HG03135 (cell line): ENCODE measurements at regions not wholly inside any gene's neighbourhood (a gene's known extent, or its start where the extent isn't known, plus 50 kb on each side); places are given as distances from the start of the nearest gene placed in this dataset.

Source experiments
- ATAC-seq: cut with Tn5 transposase; IDR thresholded peaks from one replicate; pipeline ENCODE4 v1.9.1; 2021; ENCODE audit warnings: mild to moderate bottlenecking, moderate library complexity; ENCODE audit not compliant: unreplicated experiment

DNA sequence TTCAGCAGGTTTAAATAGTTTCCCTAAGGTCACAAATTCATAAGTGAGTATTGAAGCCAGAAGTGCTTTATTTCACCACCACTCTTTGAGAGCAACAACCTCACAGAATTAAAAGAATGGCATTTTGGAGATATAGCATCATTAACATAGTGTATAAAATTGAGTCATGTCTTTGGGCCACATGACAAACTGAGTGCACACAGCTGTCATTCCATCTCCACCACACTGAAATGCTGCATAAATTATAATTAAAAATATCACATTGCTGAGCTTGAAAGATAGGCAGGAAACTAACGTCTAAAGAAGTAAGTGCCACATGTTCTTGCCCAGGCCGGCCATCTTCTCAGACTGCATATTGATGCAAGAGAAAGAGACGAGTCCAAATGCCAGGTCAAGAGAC, 897.9 kb upstream of the CNTNAP5 start:
- no peak for ATAC-seq

DNA sequence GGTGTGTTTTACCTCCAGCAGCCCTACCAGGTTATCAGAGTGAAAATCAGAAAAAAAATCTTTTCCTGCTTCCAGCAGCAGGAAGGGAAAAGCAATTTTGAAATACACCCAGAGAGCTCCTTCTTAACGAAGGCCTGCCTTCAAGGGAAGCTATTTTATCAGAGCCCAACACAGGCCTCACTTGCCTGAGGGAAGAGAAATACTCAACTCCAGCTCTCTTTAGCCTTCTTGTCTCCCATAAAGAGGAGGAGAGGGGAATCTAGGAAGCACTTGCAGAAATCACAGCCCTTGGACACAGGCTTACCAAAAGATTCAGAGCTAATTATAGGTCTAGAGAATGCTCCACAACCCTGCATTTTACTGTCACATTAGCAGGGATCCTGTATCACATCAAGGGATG, 896.1 kb upstream of the CNTNAP5 start:
- no peak for ATAC-seq

DNA sequence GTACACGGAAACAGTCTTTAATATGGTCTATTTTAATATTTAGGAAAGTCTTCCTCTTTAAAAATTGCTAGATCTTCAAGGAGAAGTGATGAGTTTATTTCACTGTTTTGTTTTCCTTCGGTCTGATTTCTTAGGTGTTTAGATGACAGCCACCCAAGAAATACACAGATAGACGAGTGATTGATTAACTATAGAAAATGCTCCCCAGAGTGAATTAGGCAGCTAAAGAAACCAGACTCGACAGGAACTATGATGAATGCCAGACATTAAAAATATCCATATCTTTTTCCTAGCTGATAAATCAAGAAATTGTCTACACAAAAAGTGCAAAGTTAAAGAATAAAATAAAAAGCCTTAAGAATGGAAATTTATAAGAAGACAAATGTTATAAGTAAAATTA, 888.7 kb upstream of the CNTNAP5 start:
- ATAC-seq: no peak

DNA sequence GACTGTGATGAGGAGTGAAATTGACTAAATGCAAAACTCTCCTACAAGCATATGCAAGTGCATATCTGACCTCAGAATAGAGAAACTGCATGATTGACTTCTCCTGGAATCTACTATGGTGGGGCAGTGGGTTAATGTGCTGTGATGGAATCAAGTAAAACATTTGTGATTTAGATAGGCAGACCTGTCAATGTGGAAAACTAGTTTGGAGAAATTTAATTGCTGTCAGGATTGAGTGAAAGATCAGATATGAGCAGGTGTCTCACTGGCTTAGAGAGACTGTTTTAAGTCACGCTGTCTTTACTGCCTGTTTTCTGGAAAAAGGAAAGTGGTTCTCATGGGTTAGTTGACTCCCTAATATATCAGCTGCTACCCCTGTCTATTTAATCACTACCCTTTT, 881.0 kb upstream of the CNTNAP5 start:
- ATAC-seq: no peak

DNA sequence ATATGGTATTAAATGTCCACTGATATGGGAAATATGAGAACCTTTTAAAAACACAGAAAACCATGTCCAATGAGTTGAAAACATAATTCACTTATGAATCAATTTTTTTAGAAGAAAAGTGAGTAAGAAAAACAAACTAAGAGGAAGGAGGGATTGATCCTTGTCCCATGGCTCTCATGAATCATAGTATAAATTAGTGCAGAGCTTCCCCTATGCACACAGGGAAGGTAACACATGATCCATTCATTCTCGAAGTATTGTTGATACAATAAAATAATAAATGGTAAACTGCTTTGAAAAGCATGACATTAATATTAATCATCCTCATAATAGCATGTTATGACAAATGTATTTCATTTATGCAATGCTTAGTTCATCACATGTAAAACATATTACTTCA, 872.0 kb upstream of the CNTNAP5 start:
- ATAC-seq: no peak

DNA sequence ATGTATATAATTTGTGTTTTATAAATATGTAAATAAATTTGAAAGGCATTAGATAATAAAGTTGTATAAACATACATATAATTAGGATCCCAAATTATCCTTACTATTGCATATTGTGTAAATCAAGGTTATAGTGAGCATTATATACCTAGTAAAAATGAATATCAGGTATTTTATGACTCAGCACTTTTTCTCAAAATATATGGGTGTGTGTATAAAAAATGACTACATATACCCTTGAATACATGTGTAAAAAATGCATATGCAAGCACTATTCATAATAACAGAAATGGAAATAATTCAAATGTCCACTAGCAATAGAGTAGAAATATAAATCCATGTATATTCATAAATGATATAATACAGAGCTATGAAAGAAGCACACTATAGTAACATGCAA, 870.9 kb upstream of the CNTNAP5 start:
- no peak for ATAC-seq

DNA sequence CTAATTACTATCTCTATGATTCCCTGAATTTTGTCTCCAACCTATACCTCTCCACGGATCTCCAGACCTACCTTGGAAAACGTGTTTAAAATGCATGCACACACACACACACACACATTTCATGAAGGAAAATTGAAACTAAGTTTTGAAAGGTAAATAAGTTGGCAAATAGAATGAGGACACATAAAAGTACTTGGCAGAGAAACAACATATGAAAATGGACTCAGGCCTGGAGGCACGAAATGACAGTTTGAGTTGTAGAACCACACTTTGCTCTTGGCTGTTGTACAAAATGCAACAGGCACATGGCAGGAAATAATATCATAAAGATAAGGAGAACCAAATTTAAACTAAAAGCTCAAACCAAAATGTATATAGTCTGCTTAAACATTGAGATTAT, 868.1 kb upstream of the CNTNAP5 start:
- ATAC-seq: no peak

DNA sequence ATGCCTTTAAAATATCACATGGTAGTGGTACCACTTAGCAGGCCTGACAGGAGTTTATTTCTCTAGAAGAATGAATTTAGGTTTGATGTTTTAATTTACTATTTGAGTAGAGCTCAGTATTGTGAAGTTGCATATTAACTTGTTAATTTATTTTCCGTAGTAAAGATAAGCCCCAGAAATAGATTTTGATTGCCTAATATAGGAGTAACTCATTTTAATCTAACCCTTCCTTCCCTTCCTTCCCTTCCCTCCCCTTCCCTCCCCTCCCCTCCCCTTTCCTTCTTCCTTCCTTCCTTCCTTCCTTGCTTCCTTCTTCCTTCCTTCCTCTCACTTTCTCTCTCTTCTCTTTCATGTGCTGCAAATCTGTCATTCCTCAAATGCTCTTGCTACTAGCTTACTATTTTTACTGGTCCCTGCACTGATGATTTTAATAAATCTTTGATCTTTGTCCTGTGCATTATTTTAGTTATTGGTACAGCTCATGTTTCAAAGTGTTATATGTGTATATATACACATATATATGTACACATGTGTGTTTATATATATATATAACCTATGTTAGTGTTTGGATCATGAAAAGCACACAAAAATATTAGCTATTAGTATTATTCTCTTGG, 862.6 kb upstream of the CNTNAP5 start:
- ATAC-seq: no peak

DNA sequence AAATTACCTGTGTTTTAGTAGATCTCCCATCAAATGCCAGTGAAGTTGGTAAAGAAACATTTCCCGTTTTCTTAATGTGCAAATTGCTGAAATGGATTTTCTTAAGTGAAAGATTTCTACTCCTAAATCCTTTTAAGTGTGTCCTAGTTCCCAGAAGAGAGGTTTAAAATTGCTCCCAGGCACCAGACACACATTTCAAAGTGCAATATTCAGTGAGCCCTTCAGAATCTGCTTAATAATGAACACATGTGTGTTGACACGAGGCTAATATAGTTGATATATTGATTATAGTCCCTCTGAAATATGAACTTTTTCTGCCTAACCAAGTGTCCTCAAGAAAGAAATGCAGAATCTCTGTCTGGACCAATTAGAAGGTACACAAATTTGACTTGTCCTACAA, 861.7 kb upstream of the CNTNAP5 start:
- ATAC-seq: no peak

DNA sequence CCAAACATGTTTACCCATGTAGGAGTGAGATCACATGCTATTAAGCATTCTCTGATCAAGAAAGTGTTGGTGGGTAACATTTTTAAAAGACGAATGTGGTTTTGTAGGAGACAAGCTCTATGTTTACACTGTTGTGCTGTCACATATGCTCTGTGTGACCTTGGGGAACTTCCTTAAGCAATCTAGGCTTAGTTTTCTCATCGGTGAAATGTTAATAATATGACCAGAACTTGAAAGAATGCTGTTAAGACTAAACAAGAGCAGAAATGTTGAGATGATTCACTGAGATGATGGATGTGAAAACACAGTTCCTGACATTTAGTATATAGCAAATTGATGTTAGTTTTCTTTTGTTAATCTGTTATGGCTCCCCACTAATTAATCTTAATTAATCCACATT, 860.9 kb upstream of the CNTNAP5 start:
- no peak for ATAC-seq

DNA sequence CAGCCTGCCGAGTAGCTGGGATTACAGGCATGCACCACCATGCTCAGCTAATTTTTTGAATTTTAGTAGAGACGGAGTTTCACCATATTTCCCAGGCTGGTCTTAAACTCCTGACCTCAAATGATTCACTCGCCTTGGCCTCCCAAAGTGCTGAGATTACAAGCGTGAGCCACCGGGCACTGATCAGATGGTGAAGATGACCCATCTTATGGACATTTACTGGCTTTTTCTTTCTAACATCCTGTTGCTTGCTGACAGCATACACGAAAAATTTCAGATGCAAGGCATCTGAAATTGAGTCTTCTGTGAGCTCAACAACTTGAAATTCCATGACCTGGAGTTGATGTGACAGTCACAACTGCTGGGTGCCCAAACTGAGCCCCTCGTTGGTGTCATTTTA, 859.5 kb upstream of the CNTNAP5 start:
- no peak for ATAC-seq

DNA sequence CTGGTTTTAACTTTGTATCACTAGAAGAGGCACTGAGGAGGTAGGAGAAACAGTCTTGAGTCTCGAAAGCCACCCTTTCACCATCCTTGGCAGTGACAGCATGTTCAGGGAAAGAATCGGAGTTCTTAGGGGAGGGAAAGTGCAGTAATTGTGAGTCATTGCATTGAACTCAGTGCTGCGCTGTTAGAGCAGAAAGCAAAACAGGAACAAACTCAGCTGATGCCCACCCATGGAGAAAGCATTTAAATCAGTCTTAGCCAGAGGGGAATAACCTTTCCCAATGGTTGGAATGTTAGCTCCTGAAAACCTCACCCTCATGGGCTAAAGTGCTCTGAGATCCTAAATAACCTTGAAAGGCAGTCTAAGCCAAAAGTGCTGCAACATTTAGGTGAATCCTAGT, 845.6 kb upstream of the CNTNAP5 start:
- ATAC-seq: no peak

DNA sequence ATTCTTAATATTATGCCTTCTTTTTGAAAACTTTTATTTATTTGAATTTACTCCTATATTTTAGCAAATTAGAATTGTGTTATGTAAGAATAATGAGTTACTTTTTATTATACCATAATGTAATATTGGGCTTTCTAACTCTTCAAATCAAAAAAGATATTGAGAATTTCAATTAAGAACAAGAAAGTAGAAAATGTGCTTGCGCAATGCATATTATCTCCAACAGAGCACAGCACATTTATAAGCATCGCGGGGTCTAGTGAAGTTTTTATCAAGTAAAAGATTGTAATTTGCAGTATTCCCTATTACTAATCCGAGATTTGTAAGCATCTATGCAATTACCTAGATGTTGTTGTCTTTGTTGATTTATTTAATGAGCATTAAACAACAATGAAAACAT, 829.1 kb upstream of the CNTNAP5 start:
- ATAC-seq: no peak

DNA sequence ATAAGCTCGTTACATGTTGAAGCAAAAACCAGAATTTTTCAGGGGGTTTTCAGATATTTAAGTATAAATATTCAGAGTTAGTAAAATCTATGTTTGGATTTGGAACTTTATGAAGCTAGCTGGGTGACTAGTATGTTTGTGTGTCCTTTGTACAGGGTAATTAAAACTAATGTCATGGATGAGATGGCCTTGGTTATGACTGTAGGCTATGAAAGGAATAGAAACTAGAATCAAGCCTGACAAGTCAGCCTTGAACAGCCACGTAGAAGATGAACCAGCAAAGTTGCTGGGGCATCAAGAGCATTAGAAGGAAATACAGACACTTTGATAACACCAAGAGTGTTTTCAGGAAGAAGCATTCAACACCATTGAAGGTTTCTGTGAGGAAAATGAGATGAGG, 825.1 kb upstream of the CNTNAP5 start:
- ATAC-seq: no peak

DNA sequence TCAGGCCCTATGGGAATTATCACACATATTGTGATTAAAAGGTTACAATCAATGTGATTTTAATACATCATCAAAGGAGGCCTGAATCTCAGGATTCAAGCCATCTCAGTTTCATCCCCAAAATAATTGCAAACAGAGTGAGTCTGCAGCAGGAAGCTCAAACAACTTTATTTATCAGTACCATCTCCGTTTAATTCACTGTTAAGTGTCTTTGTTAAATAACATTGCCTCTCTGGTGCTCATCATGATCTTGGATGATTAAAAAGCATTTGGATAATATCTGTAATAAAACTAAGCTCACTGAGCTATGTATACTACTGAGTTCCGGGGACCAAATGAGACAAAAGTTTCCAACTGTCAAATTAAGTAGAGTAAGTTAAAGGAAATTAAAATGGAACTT, 817.8 kb upstream of the CNTNAP5 start:
- ATAC-seq: no peak

DNA sequence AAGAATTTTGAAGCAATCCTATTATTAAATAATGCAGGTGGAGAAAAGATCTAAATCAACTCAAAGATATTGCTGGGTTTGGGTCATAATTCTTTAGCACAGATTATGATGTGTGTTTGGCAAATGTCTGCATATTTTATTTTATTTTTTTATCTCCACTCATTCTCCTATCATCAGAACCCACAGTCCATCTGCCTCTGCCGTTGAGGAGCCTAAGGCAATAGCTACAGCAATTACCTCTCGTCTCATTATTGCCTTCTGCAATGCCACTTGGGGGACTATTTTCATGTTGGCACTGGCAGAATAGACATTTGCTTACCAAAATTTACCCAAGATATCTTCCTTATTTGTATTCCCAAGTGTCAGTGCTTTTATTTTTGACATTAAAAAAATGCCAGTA, 815.9 kb upstream of the CNTNAP5 start:
- no peak for ATAC-seq

DNA sequence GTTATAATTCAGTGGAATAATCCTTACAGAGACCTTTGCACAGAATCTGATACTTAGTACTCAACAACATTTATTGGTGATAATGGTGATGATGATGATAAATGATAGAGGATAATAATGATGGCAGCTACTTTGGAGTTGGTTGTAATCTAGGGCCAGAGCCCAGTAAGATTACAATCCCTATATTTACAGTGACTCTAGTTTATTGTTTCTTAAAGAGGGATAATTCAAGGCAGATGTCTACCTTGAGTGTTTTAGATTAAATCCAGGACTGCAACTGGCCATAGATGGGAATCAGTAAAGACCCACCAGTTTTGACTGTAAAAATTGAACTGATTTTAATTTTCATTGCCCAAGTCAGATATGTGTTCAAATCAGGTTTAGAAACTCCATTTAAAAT, 813.9 kb upstream of the CNTNAP5 start:
- no peak for ATAC-seq

DNA sequence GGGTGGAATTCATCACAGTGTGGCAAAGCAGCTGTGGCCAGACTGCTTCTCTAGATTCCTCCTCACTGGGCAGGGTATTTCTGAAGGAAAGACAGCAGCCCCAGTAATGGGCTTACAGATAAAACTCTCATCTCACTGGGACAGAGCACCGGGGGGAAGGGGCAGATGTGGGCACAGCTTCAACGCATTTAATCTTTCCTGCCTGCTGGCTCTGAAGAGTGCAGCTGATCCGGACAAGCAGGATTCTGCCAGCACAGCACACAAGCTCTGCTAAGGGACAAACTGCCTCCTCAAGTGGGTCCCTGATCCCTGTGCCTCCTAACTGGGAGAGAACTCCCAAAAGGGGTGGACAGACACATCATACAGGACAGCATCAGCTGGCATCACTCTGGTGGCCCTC, 779.9 kb upstream of the CNTNAP5 start:
- no peak for ATAC-seq

DNA sequence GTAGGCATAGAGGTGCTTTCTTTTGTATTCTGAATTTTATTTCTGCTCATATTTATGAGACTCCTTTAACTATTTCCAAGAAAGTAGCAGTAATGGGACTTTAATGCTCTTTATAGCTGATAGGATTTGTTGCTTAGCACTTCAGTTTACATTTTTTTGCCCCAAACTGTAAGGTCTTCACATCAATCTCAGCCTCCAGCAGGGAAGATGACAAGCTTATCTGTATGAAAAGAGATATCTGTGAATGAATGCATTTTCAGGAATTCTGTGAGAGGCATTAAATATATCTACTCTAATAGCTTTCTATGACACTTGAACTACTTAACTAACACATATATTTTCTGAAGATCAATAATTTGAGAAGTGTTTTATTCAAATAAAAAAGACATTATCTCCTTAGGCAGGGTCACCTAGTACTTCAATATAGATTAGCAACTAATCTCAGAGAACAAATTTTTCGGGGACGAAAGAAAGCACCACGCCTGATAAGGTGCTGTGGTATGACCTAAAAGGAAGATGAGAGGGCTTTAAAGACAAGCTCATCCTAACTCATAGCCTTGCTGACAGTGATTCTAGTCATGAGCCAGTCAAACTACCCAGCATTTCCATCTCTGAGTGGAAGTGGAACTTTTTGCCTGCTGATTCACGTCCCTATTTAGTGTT, 766.1 kb upstream of the CNTNAP5 start:
- no peak for ATAC-seq

DNA sequence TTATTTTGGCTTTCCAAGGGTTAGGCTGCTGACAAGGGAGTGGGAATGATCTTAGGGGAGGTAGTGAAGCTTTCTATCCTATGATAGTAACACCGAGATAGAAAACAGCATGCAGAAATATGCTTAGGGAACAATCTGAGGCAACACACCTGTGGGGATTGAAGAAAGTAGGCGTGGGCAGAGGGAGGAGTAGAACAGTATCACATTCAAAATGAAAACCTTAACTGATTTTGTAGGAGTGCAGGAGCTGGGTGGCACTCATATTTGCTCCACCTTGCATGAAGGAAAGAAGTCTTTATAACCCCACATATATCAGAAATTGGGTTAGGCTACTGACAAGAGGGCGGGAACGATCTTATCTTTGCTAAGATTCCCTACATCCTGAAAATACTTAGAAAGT, 762.2 kb upstream of the CNTNAP5 start:
- no peak for ATAC-seq

DNA sequence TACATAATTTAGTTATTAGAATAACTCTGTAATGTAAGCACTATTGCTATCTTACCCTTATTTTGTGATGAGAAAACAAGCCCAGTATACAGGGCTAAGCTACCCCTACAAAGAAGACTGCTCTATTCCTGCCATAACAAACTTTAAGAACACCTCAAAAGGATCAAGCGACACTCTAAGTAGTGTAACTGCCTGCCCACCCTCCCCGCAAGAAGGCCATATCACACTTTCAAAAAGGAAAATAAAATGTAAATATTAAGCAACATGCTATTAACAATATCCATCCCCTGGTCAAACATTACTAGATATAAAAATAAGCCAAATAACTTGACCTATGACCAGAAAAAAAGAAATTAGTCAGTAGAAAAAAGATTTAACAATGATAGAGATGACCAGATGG, 741.7 kb upstream of the CNTNAP5 start:
- ATAC-seq: no peak

DNA sequence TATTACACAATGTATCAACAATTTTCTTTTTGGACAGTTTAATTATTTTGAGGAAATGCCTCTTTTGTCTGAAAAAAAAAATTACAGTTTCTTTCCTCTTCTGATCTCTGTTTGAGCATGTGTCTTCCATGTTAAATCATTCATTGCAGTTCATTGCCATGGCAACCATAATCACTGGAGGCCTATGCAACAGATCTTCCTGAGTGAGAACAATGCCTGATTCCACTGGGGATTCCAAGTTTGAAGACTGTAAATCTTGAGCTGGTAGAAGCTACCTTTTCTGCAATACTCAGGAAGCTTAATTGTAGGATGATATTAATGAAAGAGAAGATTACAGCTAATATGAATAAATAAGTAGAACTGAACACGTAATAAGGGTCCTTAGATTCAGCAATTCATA, 721.4 kb upstream of the CNTNAP5 start:
- ATAC-seq: no peak
